HG03045 (cell line): ENCODE measurements at regions not wholly inside any gene's neighbourhood (a gene's known extent, or its start where the extent isn't known, plus 50 kb on each side); places are given as distances from the start of the nearest gene placed in this dataset.

Source experiments
- ATAC-seq: cut with Tn5 transposase; IDR thresholded peaks from one replicate; pipeline ENCODE4 v1.9.1; 2021; ENCODE audit warnings: mild to moderate bottlenecking, moderate library complexity; ENCODE audit not compliant: unreplicated experiment

- ATAC-seq = no peak
Measured at GRCh38 chr15:70430069-70430468, 332.4 kb upstream of the TLE3 start.

GRCh38 chr15:70429056-70429722, 331.5 kb upstream of the TLE3 start:
- no peak for ATAC-seq

- ATAC-seq = no peak
Measured at GRCh38 chr15:70428211-70428822, 330.6 kb upstream of the TLE3 start.

DNA sequence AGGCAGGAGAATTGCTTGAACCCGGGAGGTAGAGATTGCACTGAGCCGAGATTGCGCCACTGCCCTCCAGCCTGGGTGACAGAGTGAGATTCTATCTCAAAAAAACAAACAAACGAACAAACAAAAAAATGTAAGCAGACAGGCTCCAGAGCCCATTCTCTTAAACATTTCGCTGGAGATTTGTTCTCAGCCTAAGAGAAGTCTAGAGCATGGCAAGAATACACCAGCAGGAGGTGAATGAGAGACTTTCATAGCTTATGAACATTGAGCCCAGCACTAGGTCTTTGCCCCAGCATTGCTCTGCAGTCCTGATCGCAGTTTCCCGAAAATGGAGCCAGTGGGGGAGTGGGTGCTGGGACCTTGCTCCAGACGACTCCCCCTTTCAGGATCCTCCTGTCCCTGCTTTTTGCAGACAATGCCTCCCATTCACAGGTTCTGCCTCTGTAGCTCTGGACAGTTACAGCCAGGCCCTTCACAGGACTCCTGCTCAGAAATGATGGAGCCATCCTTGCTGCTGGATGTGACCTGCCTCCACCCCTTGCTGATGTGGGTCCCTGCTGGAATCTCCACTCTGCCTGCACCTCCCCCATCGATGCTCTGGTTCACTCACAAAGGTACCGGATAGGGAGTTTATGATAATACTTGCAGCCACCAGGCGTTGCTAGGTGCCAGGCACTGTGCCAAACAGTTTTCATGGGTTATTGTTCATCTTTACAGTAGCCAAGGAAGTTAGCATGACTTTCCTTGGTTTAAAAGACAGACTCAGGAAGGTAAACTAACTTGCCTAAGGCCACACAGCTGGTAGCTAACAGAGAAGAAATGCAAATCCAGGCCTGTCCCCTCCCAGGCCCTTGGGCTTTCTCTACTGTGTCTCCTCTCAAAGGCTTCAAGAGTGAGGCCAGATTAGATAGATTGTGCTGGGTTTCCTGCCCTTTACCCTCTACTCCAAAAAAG, 329.7 kb upstream of the TLE3 start:
- no peak for ATAC-seq

DNA sequence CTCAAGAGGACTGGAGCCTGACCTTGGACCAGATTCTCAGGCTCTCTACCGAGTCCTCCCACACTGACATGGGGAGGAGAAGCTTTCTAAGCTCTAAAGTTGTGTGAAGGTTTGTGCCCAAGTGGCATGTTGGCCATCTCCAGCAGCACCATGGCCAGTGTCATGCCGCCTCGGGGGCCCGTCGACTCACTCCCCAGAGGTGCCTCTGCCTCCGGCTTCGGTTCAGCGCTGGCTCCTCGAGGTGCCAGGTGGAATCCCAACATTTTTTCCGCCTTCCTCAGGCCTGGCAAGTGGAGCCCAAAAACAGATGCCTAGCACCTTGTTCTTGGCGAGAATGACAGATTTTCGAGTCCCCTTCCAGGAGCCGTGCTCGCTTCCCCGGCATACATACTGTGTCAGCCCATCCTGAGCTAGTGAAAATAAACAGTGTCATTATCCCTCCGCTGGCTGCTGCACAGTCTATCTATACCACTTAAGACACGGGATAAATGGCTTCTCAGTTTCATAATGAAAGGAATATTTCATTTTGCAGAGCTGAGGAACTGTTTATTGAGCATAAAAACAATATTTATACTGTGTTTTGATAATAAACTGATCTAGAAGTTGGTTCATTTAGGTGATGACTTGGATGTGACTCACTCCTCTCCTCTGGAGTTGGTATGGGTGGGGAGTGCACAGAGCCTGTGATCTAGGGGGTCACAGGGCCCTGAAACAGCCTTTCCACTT, 328.5 kb upstream of the TLE3 start:
- no peak for ATAC-seq

GRCh38 chr15:70424937-70425411, 327.3 kb upstream of the TLE3 start:
- no peak for ATAC-seq

- no peak for ATAC-seq
Measured at GRCh38 chr15:70423267-70423666, 325.6 kb upstream of the TLE3 start.

DNA sequence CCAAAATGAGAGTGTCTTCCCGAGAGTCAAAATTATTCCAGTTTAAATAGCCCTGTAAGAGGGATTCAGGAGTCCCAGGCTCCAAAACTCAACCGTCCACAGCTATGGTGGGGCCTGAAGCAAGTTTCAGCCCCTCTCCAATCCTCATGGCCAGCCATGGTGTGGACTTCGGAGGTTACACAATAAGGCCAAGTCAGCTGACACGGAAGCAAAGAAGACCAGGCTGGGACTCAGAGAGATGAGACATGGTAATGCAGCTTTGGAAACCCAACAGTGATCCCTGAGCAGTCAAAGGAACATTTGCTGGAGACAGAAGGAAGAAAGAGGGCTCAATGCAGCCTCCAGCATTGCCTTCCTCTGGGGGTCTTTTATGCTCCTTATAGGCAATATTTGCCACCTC, 324.6 kb upstream of the TLE3 start:
- no peak for ATAC-seq

DNA sequence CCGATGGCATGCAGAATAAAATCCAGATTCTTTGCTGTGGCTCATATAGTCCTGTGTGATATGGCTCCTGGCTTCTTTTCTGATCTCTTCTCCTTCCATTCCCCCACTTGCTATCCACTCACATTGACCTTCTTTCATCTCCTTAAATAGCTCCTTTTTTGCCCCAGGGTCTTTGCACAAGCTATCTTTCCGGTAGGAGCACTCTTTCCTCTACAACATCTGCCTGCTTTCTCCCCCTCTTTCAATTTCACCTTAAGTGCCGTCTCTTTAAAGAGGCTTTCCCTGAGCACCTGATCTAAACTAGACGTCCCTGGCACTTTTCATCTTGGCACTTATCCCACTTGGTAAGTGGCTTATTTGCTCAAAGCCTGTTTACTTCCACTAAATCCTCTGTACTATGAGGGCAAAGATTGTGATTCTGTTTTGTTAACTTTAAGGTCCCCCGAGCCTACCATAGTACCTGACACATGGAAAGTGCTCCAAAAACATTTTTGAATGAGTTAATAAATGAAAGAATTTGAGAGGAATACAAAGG, 323.3 kb upstream of the TLE3 start:
- no peak for ATAC-seq

DNA sequence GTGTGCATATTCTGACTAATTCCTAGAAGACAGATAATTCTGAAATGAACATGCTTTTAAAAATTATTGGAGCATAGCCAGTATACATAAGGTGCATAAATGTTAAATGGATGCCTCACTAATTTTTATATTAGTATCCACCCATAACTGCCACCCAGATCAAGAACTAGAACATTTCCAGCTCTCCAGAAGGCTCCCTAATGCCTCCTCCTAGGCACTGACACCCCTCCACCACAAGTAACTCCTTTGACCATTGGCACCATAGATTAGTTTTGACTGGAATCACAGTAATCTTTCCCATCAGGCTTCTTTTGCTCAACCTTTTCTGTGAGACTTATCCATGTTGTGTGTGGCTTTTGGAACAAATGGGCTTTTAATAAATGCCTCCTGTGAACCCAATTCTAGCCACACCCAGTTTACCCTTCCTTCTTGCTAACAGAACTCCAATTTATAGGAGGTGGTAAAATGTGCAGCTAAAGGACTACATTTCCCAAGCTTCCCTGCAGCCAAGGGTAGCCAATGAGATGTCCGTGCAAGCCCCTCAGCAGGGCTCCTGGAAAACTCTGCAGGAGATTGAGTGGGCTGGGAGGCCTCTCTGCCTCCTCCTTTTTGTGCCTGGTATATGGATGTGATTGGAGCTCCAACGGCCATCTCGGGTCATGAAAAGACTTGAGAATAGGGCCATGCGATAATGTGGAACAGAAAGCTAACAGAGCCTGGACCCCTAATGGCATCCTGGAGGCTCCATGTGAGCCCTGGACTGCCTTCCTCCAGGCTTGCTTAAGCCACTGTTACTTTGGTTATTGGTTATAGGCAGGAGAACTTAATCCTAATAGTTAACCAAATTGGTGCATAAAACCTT, 322.6 kb upstream of the TLE3 start:
- ATAC-seq = no peak

GRCh38 chr15:70418943-70419342, 321.2 kb upstream of the TLE3 start:
- no peak for ATAC-seq

- no peak for ATAC-seq
Measured at GRCh38 chr15:70417535-70417934, 319.8 kb upstream of the TLE3 start.

DNA sequence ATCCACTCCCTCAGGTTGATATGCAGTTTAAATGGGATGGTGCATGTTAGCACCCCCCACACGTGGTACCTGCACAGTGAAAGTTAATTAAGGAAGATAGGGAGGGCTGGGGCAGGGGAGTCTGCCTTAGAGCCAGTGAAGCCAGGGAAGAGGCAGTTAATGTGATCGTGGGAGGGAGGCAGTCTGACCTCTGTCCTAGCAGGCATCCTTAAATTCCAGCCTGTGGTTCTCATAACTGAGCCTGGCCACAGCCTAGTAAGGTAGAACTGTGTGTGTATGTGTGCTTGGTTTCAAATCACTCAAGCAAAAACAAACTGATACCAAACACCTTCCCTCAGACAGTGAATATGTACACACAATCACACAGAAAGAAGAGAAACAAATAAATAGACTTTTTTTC, 319.1 kb upstream of the TLE3 start:
- no peak for ATAC-seq

GRCh38 chr15:70415398-70415797, 317.7 kb upstream of the TLE3 start:
- no peak for ATAC-seq

- no peak for ATAC-seq
Measured at GRCh38 chr15:70414626-70415025, 316.9 kb upstream of the TLE3 start.

DNA sequence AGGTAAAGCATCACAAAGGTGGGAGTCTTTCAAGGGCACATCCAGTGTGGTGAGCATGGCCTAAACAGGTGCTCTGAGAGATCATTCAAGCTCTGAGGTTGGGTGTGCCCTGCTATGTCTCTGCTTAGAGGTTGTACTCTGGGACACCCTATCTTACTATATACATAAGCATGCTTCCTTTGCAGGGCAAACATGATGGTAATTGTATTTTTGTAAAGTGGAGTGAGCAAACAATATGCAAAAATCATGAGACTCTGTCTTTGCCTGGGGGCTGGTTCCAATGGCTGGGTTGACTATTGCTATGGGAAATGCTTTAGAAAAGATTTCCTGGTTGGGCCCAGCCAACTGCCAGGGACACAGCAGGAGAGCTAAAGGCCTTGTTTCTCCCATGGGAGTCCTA, 315.1 kb upstream of the TLE3 start:
- ATAC-seq = no peak

DNA sequence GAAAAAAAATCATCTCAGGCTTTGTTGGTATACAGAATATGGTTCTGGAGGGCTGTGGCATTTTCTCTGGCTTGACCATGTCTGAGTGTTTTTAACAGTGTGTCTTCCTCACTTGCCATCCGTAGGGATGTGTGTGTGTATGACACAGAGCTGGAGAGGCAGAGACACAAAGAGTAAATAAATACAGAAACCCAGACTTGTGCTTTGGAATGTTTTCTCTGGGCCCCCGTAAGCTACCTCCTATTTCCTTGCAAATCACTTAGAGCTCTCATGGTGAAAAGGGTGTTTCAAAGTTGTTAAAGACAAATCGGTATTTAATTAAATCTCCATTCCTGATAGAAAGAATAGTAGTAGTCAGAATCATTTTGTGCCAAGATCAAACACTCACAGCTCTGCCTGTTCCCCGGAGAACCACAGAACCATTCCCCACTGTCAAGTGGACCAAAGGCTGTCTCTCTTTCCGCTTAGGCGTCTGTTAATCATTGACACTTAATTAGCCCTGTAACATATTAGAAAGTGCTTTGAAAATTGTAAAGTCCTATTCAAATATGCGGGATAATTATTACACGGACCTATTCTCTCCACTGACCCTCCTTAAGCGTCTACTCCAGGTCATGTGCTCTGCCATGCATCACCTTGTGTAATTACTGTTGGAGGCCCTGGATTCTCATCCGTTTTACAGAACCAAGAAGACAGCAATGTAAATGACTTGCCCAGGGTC, 313.6 kb upstream of the TLE3 start:
- no peak for ATAC-seq

DNA sequence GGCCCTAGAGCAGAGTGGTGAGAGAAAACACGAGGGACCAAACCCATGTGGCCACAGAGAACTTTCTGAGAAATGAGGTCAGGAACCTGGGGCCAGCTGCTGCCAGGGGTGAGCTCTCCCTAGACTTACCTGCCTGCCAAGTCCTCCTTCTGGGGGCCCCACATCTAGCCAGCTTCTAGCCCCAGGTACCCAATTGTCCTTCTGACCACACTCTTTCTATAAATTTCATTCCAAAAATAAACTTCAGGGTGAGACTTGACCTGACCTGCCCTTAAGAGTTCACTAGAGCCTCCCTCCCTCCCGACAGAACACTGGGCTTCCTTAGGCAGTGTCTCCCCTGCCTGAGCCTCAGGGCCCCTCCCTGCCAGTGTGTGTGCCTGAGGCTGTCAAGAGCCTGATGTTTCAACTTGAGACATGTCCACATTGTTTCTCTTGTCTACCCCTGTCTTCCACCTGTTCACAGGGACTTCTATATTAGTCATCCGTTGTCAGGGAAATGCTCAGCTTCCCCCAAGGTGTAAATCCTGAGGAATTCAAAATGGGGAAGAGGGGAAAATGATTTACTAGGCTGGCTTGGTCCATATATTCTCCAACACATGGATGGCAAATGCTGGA, 312.8 kb upstream of the TLE3 start:
- no peak for ATAC-seq

- no peak for ATAC-seq
Measured at GRCh38 chr15:70409388-70409787, 311.7 kb upstream of the TLE3 start.
